Calu3 (cell line): ENCODE measurements at regions not wholly inside any gene's neighbourhood (a gene's known extent, or its start where the extent isn't known, plus 50 kb on each side); places are given as distances from the start of the nearest gene placed in this dataset.
"Not testable (repeated sequence)": the region's sequence is repeated elsewhere in the genome, so short reads cannot be mapped to it uniquely, and the experiment has no call there.

ENCODE experiments used
- BruUV-seq: library from RNA; stranded (reverse); fragments of 400-500 nt; replicated peaks from 2 replicates; lab custom pipeline; 2021; lab: Mats Ljungman, UMichigan
- CTCF ChIA-PET: fragments of 300-600 bp; sonication (Branson Sonifier 250); formaldehyde crosslinking; loops from one replicate; lab custom pipeline; 2022; ENCODE audit warnings: antibody characterized with exemption; lab: Charles Lee
- DNase-seq: peaks from one replicate; pipeline ENCODE4 v3.0.0; 2022
- H3K27ac Mint-ChIP-seq: one replicate; pipeline ENCODE4 v1.8.0; 2022; ENCODE audit warnings: mixed read lengths; ENCODE audit not compliant: unreplicated experiment
- H3K27me3 Mint-ChIP-seq: one replicate; pipeline ENCODE4 v1.8.0; 2022; ENCODE audit warnings: mixed read lengths; ENCODE audit not compliant: unreplicated experiment
- H3K36me3 Mint-ChIP-seq: one replicate; pipeline ENCODE4 v1.8.0; 2022; ENCODE audit warnings: mild to moderate bottlenecking, moderate library complexity, mixed read lengths; ENCODE audit not compliant: insufficient read depth, unreplicated experiment
- H3K4me1 Mint-ChIP-seq: one replicate; pipeline ENCODE4 v1.8.0; 2022; ENCODE audit warnings: mild to moderate bottlenecking, low read depth, mixed read lengths; ENCODE audit not compliant: unreplicated experiment
- H3K4me3 Mint-ChIP-seq: one replicate; pipeline ENCODE4 v1.8.0; 2022; ENCODE audit warnings: mild to moderate bottlenecking, low read depth, moderate library complexity, mixed read lengths; ENCODE audit not compliant: unreplicated experiment
- H3K9me3 Mint-ChIP-seq: one replicate; pipeline ENCODE4 v1.8.0; 2022; ENCODE audit warnings: low read depth, mixed read lengths; ENCODE audit not compliant: unreplicated experiment
- intact Hi-C: fragments of 100-400 bp; cut with micrococcal nuclease; formaldehyde crosslinking; loops from one replicate; pipeline ENCODE4 v1.10.0; 2022; ENCODE audit not compliant: unreplicated experiment
- TF ChIP-seq, protein P1 (sequence below): fragments of 200-600 bp; IDR thresholded peaks from one replicate; pipeline ENCODE4 v1.8.0; 2022; ENCODE audit warnings: antibody characterized with exemption; ENCODE audit not compliant: unreplicated experiment

DNA sequence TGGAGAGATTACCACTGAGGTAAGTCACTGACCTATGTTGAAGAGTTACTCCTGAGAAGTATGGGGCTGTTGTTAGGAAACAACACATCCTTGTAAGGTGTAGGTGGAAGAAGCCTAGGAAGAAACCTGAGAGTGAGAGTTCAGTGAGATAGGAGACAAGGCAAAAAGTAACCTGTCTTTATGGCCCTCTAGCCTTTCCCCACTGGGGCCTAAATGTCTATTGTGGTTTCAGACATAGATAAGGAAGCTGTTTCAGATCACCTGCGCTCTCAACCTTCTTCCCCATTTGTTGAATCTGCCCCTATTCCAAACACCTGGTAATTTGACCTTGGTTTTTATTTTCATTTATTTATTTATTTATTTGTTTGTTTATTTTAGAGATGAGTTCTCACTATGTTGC, 397.1 kb upstream of the RORB start:
- no peak overlapping the region for H3K27ac Mint-ChIP-seq
- H3K27me3 Mint-ChIP-seq, result no peaks in the 10 kb centered on the region
- H3K9me3 Mint-ChIP-seq, result peaks cover 4% of the 10 kb centered on the region
- TF ChIP-seq, protein P1, sequence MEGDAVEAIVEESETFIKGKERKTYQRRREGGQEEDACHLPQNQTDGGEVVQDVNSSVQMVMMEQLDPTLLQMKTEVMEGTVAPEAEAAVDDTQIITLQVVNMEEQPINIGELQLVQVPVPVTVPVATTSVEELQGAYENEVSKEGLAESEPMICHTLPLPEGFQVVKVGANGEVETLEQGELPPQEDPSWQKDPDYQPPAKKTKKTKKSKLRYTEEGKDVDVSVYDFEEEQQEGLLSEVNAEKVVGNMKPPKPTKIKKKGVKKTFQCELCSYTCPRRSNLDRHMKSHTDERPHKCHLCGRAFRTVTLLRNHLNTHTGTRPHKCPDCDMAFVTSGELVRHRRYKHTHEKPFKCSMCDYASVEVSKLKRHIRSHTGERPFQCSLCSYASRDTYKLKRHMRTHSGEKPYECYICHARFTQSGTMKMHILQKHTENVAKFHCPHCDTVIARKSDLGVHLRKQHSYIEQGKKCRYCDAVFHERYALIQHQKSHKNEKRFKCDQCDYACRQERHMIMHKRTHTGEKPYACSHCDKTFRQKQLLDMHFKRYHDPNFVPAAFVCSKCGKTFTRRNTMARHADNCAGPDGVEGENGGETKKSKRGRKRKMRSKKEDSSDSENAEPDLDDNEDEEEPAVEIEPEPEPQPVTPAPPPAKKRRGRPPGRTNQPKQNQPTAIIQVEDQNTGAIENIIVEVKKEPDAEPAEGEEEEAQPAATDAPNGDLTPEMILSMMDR, result no peak
- CTCF ChIA-PET, result no interaction called here
- no TSS peak for BruUV-seq
- DNase-seq, result no peak
- no peak overlapping the region for H3K4me3 Mint-ChIP-seq
- H3K36me3 Mint-ChIP-seq, result no peaks in the 10 kb centered on the region
- intact Hi-C loops, result no loop called here
- no peaks in the 10 kb centered on the region for H3K4me1 Mint-ChIP-seq

DNA sequence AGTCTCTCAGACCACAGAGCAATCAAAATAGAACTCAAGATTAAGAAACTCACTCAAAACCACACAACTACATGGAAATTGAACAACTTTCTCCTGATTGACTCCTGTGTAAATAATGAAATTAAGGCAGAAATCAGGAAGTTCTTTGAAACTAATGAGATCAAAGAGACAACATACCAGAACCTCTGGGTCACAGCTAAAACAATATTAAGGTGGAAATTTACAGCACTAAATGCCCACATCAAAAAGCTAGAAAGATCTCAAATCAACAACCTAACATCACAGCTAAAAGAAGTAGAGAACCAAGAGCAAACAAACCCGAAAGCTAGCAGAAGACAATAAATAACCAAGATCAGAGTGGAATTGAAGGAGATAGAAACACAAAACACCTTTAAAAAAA, 395.0 kb upstream of the RORB start:
- H3K36me3 Mint-ChIP-seq, H3K27ac Mint-ChIP-seq, H3K4me3 Mint-ChIP-seq, H3K4me1 Mint-ChIP-seq, BruUV-seq, intact Hi-C loops, CTCF ChIA-PET, H3K9me3 Mint-ChIP-seq, DNase-seq, H3K27me3 Mint-ChIP-seq: not testable (repeated sequence)

DNA sequence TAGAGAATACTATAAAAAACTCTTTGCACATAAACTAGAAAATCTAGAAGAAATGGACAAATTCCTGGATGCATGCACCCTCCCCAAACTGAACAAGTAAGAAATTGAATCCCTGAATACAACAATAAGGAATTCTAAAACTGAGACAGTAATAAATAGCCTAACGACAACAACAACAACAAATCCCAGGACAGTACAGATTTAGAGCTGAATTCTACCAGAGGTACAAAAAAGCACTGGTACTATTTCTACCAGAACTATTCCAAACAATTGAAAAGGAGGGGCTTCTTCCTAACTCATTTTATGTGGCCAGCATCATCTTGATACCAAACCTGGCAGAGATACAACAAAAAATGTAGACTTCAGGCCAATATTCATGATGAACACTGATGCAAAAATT, 394.4 kb upstream of the RORB start:
- no peaks in the 10 kb centered on the region for H3K4me1 Mint-ChIP-seq

DNA sequence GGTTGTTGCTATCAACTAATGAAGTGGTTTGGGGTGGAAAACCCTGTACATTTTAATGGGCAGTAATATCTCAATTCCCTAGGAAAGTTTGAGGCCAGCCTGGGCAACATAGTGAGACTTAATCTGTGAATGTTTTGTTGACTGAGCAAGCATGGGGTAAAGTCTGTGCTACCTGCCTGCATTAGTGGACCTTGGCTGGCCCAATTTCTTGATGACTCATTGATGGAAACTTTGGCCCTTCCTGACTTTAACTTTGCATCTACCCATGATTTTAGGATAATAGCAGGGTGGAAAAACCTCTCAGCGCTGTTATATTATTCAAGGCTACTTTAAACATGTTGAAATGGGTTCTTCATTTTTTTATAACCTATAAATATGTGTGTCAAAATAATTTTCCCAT, 389.4 kb upstream of the RORB start:
- Mint-ChIP-seq H3K27me3 (no peaks in the 10 kb centered on the region), H3K4me3 (no peak overlapping the region), H3K9me3 (no peaks in the 10 kb centered on the region), H3K27ac (no peak overlapping the region), H3K4me1 (no peaks in the 10 kb centered on the region), H3K36me3 (no peaks in the 10 kb centered on the region)
- CTCF ChIA-PET, result no interaction called here
- intact Hi-C loops, result no loop called here
- TF ChIP-seq, protein P1, result no peak
- no peak for DNase-seq
- BruUV-seq, result no TSS peak

More for the DNA sequence above, 394.4 kb upstream of the RORB start:
- H3K36me3 Mint-ChIP-seq, result no peaks in the 10 kb centered on the region
- no peaks in the 10 kb centered on the region for H3K27me3 Mint-ChIP-seq
- no peak overlapping the region for H3K4me3 Mint-ChIP-seq
- peaks cover 4% of the 10 kb centered on the region for H3K9me3 Mint-ChIP-seq
- intact Hi-C loops, result no loop called here
- TF ChIP-seq, protein P1, result no peak
- no TSS peak for BruUV-seq
- no peak overlapping the region for H3K27ac Mint-ChIP-seq
- CTCF ChIA-PET, result no interaction called here
- no peak for DNase-seq

DNA sequence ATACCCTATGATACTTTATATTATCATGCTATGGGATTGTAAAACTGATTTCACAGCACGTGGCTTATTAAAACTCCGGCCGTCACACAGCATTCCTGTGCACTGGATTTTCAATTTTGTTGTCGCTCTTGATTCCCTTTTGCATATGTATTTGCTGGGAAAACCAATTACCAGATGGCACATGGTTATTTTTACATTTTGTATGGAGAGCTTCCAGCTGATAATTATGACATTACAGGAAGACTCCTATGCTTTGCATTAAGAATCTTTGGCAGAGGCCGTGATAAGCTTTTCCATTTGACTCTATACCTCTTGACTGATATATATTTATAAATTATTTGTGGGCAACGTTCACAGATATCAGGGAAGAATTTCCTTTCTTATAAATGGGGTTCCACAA, 381.2 kb upstream of the RORB start:
- Mint-ChIP-seq H3K9me3 (no peaks in the 10 kb centered on the region), H3K36me3 (no peaks in the 10 kb centered on the region), H3K4me3 (no peak overlapping the region), H3K27ac (no peak overlapping the region), H3K27me3 (no peaks in the 10 kb centered on the region), H3K4me1 (no peaks in the 10 kb centered on the region)
- DNase-seq, result no peak
- CTCF ChIA-PET, result no interaction called here
- intact Hi-C loops, result no loop called here
- no TSS peak for BruUV-seq
- TF ChIP-seq, protein P1, result no peak
